ENCODE measurements at regions not wholly inside any gene's neighbourhood (a gene's known extent, or its start where the extent isn't known, plus 50 kb on each side); places are given as distances from the start of the nearest gene placed in this dataset.
"Not testable (repeated sequence)": the region's sequence is repeated elsewhere in the genome, so short reads cannot be mapped to it uniquely, and the experiment has no call there.

GRCh38 chr10:45056806-45057205 is 56.1 kb downstream of the ZNF22 start:
- not testable (repeated sequence) for DNase-seq (ENCODE audit: low spot score)

GRCh38 chr10:45058580-45058979 is 57.9 kb downstream of the ZNF22 start:
- no peak for DNase-seq (ENCODE audit: low spot score)

GRCh38 chr10:45058992-45059561 is 58.4 kb downstream of the ZNF22 start:
- no peak for DNase-seq (ENCODE audit: low spot score)

- no peak for DNase-seq (ENCODE audit: low spot score)
Observed at GRCh38 chr10:45059632-45060031, 58.9 kb downstream of the ZNF22 start.

- DNase-seq (ENCODE audit: low spot score), result no peak
Observed at GRCh38 chr10:45061982-45062381, 61.3 kb downstream of the ZNF22 start.

- DNase-seq (ENCODE audit: low spot score), result no peak
Observed at GRCh38 chr10:45063591-45064231, 63.0 kb downstream of the ZNF22 start.

GRCh38 chr10:45064998-45065397 is 64.3 kb downstream of the ZNF22 start:
- no peak for DNase-seq (ENCODE audit: low spot score)

GRCh38 chr10:45071043-45071813 is 70.5 kb downstream of the ZNF22 start:
- no peak for DNase-seq (ENCODE audit: low spot score)

GRCh38 chr10:45075216-45075615 is 74.5 kb downstream of the ZNF22 start:
- DNase-seq (ENCODE audit: low spot score), result no peak

GRCh38 chr10:45075826-45076380 is 75.2 kb downstream of the ZNF22 start:
- DNase-seq (ENCODE audit: low spot score), result no peak

GRCh38 chr10:45076891-45077290 is 76.2 kb downstream of the ZNF22 start:
- no peak for DNase-seq (ENCODE audit: low spot score)

- DNase-seq (ENCODE audit: low spot score), result no peak
Observed at GRCh38 chr10:45080331-45080730, 79.6 kb downstream of the ZNF22 start.

- no peak for DNase-seq (ENCODE audit: low spot score)
Observed at GRCh38 chr10:45082176-45082575, 81.5 kb downstream of the ZNF22 start.

GRCh38 chr10:45091968-45092367 is 91.2 kb downstream of the ZNF22 start:
- DNase-seq (ENCODE audit: low spot score), result no peak

- no peak for DNase-seq (ENCODE audit: low spot score)
Observed at GRCh38 chr10:45093945-45094344, 93.2 kb downstream of the ZNF22 start.

GRCh38 chr10:45095286-45095685 is 94.6 kb downstream of the ZNF22 start:
- no peak for DNase-seq (ENCODE audit: low spot score)

- DNase-seq (ENCODE audit: low spot score), result no peak
Observed at GRCh38 chr10:45096001-45096400, 95.3 kb downstream of the ZNF22 start.

- DNase-seq (ENCODE audit: low spot score), result no peak
Observed at GRCh38 chr10:45100429-45100828, 99.7 kb downstream of the ZNF22 start.

- DNase-seq (ENCODE audit: low spot score), result no peak
Observed at GRCh38 chr10:45104674-45105073, 104.0 kb downstream of the ZNF22 start.

- not testable (repeated sequence) for DNase-seq (ENCODE audit: low spot score)
Observed at GRCh38 chr10:45105309-45105708, 104.6 kb downstream of the ZNF22 start.

GRCh38 chr10:45106236-45106856 is 105.6 kb downstream of the ZNF22 start:
- DNase-seq (ENCODE audit: low spot score), result no peak

GRCh38 chr10:45111509-45111908 is 110.8 kb downstream of the ZNF22 start:
- DNase-seq (ENCODE audit: low spot score), result no peak

Data from HT-29 (cell line).